GM23338 (cell line): ENCODE measurements at regions not wholly inside any gene's neighbourhood (a gene's known extent, or its start where the extent isn't known, plus 50 kb on each side); places are given as distances from the start of the nearest gene placed in this dataset.

Experiments
- ATAC-seq: fragments of 200-7000 bp; cut with Tn5 transposase; 3 replicates; pipeline ENCODE4 v1.9.1; 2020
- DNase-seq: peaks from one replicate; pipeline ENCODE4 v3.0.0-alpha.2; 2015; ENCODE audit warnings: low spot score
- H2AFZ ChIP-seq: fragments of 200-600 bp; sonication (generic); 2 replicates; pipeline ENCODE4 v1.8.0; 2016; ENCODE audit warnings: antibody characterized with exemption, mild to moderate bottlenecking, moderate library complexity
- H3F3A ChIP-seq: fragments of 200-600 bp; sonication (generic); replicated peaks from 2 replicates; pipeline ENCODE4 v1.8.0; 2017; ENCODE audit warnings: antibody characterized with exemption, mixed run types, low read depth
- H3K27ac ChIP-seq: fragments of 200-600 bp; sonication (generic); 2 replicates; pipeline ENCODE4 v1.6.1; 2016; ENCODE audit warnings: low read depth
- H3K27me3 ChIP-seq: fragments of 200-600 bp; sonication (generic); 2 replicates; pipeline ENCODE4 v1.8.0; 2016; ENCODE audit warnings: mild to moderate bottlenecking, mixed run types, moderate library complexity; ENCODE audit not compliant: insufficient read depth
- H3K36me3 ChIP-seq: fragments of 200-600 bp; sonication (generic); 2 replicates; pipeline ENCODE4 v1.8.0; 2016; ENCODE audit warnings: mild to moderate bottlenecking; ENCODE audit not compliant: insufficient read depth
- H3K4me1 ChIP-seq: fragments of 200-600 bp; sonication (generic); 2 replicates; pipeline ENCODE4 v1.8.0; 2016; ENCODE audit warnings: mild to moderate bottlenecking, moderate library complexity; ENCODE audit not compliant: insufficient read depth
- H3K4me2 ChIP-seq: fragments of 200-600 bp; sonication (generic); 2 replicates; pipeline ENCODE4 v1.7.1; 2017; ENCODE audit warnings: mixed run types
- H3K4me3 ChIP-seq: fragments of 200-600 bp; sonication (generic); 2 replicates; pipeline ENCODE4 v1.6.1; 2016; ENCODE audit warnings: mixed run types
- H3K79me2 ChIP-seq: fragments of 200-600 bp; sonication (generic); replicated peaks from 2 replicates; pipeline ENCODE4 v1.8.0; 2017; ENCODE audit warnings: mild to moderate bottlenecking; ENCODE audit not compliant: insufficient read depth
- H3K9me2 ChIP-seq: fragments of 200-600 bp; sonication (generic); 2 replicates; pipeline ENCODE4 v1.8.0; 2017; ENCODE audit not compliant: insufficient read depth
- H4K20me1 ChIP-seq: fragments of 200-600 bp; sonication (generic); replicated peaks from 2 replicates; pipeline ENCODE4 v1.8.0; 2017; ENCODE audit warnings: mild to moderate bottlenecking; ENCODE audit not compliant: insufficient read depth
- H3K27ac Mint-ChIP-seq: 2 replicates; pipeline ENCODE4 v1.8.0; 2020; ENCODE audit warnings: inconsistent platforms, mild to moderate bottlenecking, moderate library complexity, mixed read lengths
- H3K27me3 Mint-ChIP-seq: 3 replicates; pipeline ENCODE4 v1.8.0; 2022; ENCODE audit warnings: low read depth, mild to moderate bottlenecking, moderate library complexity, mixed read lengths, inconsistent platforms; ENCODE audit not compliant: insufficient read depth, poor library complexity
- H3K36me3 Mint-ChIP-seq: 3 replicates; pipeline ENCODE4 v1.8.0; 2021; ENCODE audit warnings: low read depth, mild to moderate bottlenecking, inconsistent platforms, moderate library complexity, mixed read lengths
- H3K4me1 Mint-ChIP-seq: 3 replicates; pipeline ENCODE4 v1.8.0; 2020; ENCODE audit warnings: mild to moderate bottlenecking, inconsistent platforms, mixed read lengths
- H3K4me3 Mint-ChIP-seq: 3 replicates; pipeline ENCODE4 v1.8.0; 2021; ENCODE audit warnings: moderate library complexity, mild to moderate bottlenecking, inconsistent platforms, mixed read lengths
- H3K9me3 Mint-ChIP-seq: 3 replicates; pipeline ENCODE4 v1.8.0; 2020; ENCODE audit warnings: moderate library complexity, mild to moderate bottlenecking, inconsistent platforms, mixed read lengths
- POLR2AphosphoS5 ChIP-seq: IDR thresholded peaks from 2 replicates; pipeline ENCODE4 v1.6.1; 2016; ENCODE audit warnings: antibody characterized with exemption, low read depth
- REST ChIP-seq: IDR thresholded peaks from one replicate; pipeline ENCODE4 v1.6.1; 2018; ENCODE audit warnings: antibody characterized with exemption; ENCODE audit not compliant: unreplicated experiment
- STAT1 ChIP-seq: IDR thresholded peaks from one replicate; pipeline ENCODE4 v1.6.1; 2016; ENCODE audit warnings: antibody characterized with exemption; ENCODE audit not compliant: unreplicated experiment
- ZNF114 ChIP-seq: fragments of 250-450 bp; sonication (Bioruptor Pico); IDR thresholded peaks from 2 replicates; pipeline ENCODE4 v1.5.0; 2020; ENCODE audit warnings: mild to moderate bottlenecking, moderate library complexity
- TF ChIP-seq, protein P1 (sequence below), 2 experiments: fragments of 200-600 bp in 1 of 2; sonication (generic) in 1 of 2; conservative IDR thresholded peaks; 2 replicates each; pipeline versions ENCODE4 v1.5.1 to v1.6.1; 2016 to 2017; ENCODE audit warnings: antibody characterized with exemption in 2 of 2, low read depth in 2 of 2, mild to moderate bottlenecking in 2 of 2, moderate library complexity in 1 of 2

DNA sequence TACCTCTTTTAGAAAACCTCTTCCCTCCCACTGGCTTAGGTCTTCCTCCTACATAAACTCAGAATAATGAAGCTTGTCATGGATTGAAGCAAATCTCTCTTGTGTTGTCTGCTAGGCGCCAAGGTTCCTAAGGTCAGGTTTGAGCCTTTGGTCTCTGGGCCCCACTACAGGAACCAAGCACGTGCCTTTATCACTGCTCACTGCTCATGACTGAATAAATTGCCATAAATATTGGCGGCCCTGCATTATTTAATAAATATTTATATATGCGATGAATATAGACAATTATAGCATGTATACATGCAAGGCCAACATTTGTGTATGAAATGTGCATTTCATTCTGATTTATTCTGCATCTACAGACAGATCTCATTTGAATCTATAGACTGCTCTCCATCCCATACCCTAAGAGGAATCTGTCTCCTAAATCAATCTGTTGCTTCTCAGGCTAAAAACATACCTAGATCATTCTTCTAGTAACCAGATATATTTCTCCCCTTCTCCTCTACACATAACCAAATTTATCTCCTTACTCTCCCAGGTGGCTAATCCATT, 1717.6 kb upstream of the TENM3 start (continued):
- TF ChIP-seq, protein P1, sequence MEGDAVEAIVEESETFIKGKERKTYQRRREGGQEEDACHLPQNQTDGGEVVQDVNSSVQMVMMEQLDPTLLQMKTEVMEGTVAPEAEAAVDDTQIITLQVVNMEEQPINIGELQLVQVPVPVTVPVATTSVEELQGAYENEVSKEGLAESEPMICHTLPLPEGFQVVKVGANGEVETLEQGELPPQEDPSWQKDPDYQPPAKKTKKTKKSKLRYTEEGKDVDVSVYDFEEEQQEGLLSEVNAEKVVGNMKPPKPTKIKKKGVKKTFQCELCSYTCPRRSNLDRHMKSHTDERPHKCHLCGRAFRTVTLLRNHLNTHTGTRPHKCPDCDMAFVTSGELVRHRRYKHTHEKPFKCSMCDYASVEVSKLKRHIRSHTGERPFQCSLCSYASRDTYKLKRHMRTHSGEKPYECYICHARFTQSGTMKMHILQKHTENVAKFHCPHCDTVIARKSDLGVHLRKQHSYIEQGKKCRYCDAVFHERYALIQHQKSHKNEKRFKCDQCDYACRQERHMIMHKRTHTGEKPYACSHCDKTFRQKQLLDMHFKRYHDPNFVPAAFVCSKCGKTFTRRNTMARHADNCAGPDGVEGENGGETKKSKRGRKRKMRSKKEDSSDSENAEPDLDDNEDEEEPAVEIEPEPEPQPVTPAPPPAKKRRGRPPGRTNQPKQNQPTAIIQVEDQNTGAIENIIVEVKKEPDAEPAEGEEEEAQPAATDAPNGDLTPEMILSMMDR (conservative IDR thresholded peaks at IDR 0.05; ENCODE audit: low read depth in 2 of 2) = no peak
- TF ChIP-seq STAT1 (no peak), REST (no peak)

DNA sequence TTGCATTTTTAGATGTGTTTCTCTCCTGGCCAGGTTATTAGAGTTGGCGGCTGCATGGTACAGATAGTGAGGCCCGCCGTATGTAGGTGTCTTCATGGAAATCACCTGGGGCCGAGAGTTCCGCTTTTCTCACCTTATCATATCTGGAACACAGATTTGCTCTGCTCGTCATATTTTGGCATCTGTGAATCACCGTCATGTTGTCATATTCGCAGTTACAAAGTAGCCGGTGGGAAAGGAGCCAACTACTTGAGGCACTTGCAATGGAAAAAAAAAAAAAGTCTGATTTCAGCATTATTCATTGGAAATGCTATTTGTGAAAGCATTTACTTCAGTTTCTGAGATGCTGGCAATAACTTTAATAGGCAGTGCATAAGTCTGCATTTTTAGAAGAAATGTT, 1715.2 kb upstream of the TENM3 start:
- no peaks in the 10 kb centered on the region for H3K9me2 ChIP-seq
- peaks cover 5% of the 10 kb centered on the region; the same call in 2 of the 3 replicates for H3K9me3 Mint-ChIP-seq
- H3K27me3 ChIP-seq = no peaks in the 10 kb centered on the region
- H3F3A ChIP-seq = no peaks in the 10 kb centered on the region
- H3K4me3 Mint-ChIP-seq = no peak overlapping the region
- TF ChIP-seq, protein P1 (conservative IDR thresholded peaks at IDR 0.05; ENCODE audit: low read depth in 2 of 2) = no peak
- TF ChIP-seq POLR2AphosphoS5 = no peak
- TF ChIP-seq ZNF114 = no peak
- no peak overlapping the region for H3K27ac ChIP-seq
- no peaks in the 10 kb centered on the region for H4K20me1 ChIP-seq
- peaks cover 13% of the 10 kb centered on the region for H3K4me1 Mint-ChIP-seq
- DNase-seq = no peak
- no peaks in the 10 kb centered on the region for H3K36me3 Mint-ChIP-seq
- no peak overlapping the region for H3K4me3 ChIP-seq
- H3K27ac Mint-ChIP-seq = no peak overlapping the region
- no peaks in the 10 kb centered on the region for H3K27me3 Mint-ChIP-seq
- no peaks in the 10 kb centered on the region for H3K79me2 ChIP-seq
- no peaks in the 10 kb centered on the region for H3K36me3 ChIP-seq
- H3K4me1 ChIP-seq = no peaks in the 10 kb centered on the region
- no peak overlapping the region for H2AFZ ChIP-seq
- no peak for ATAC-seq
- no peak overlapping the region for H3K4me2 ChIP-seq
